Activated T-cell treated with anti-CD3 and anti-CD28 coated beads for 48 hours (primary cell): ENCODE measurements at regions not wholly inside any gene's neighbourhood (a gene's known extent, or its start where the extent isn't known, plus 50 kb on each side); places are given as distances from the start of the nearest gene placed in this dataset.

Experiments used
- DNase-seq: peaks from one replicate; pipeline ENCODE4 v3.0.0-alpha.2; 2020; ENCODE audit warnings: low read depth

- no peak for DNase-seq
Measured at GRCh38 chr4:13054420-13054970, 429.6 kb downstream of the RAB28 start.

- DNase-seq = no peak
Measured at GRCh38 chr4:13047591-13047990, 436.5 kb downstream of the RAB28 start.

GRCh38 chr4:13036841-13037240 lies 447.3 kb downstream of the RAB28 start:
- no peak for DNase-seq

- no peak for DNase-seq
Measured at GRCh38 chr4:13032936-13033335, 451.2 kb downstream of the RAB28 start.

- no peak for DNase-seq
Measured at GRCh38 chr4:13024147-13025105, 459.7 kb downstream of the RAB28 start.

- DNase-seq = no peak
Measured at GRCh38 chr4:13007802-13008470, 476.2 kb downstream of the RAB28 start.

DNA sequence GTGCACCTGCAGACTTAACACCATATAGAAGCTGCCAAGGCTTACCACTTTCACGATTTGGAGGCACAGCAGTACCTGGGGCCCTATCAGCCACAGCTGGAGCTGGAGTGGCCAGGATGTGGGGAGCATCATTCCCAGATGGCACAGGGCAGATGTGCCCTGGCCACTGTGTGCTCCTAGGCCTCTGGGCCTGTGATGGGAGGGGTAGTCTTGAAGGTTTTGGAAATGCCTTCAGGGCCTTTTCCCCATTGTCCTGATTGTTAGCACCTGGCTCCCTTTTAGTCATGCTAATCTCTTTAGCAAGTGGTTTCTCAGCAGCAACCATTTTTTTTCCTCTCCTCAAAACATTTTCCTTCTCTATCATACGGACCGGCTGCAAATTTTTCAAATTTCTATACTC lies 490.2 kb downstream of the RAB28 start:
- DNase-seq = no peak

DNA sequence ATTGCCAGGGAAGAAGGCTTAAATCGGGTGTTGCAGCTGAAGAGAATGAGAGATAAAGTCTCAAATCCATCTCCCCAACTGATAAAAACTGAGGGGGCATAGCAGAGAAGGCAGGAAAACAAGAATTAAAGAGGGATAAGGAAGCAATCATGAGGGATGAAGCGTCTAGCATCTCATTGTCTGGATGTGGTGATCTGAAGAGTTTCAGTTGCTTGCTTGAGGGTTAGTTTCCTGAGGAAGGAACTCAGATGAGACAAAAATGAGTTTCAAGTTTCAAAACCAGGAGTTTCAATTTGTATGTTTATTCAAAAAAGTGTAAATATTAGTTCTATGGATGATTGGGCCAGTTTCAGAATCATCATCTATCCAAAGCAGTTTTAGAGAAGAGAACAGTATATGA lies 496.9 kb downstream of the RAB28 start:
- DNase-seq = no peak

DNA sequence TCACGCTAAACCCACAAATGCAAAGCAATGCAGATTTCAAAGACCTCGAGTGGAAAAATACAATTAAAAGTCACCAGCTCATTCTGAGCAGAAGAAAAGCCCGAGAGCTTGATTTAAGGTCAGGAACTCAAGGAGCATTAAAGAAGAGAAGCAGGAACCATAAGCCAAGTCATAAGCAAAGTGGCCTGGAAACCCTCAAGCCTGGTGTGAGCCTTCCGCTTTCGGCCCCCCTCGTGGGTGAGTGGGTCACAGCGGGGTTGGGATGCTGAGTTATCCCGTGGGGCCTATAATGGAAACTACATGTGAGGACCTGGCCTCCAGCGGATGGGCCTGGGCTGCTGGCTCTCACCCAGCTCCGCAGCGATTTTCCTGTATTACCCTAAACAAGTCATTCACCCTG lies 504.3 kb downstream of the RAB28 start:
- no peak for DNase-seq

DNA sequence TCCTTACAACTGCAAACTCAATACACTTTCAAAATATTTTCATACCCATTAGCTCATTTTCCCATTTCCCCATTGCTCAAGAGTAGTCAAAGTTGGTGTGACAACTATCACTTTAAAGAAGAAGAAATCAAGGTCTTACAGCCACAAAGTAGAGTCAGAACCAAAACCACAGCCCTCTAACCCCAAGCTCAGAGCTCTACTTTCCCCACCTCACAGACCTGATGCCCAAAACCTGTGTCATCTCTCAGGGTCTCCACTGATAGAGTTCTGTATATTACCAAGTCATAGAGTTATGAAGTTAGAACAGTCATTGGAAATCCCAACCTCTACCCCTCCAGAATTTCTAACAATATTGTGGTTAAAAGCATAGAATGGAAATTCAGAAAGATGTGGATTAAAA lies 505.8 kb downstream of the RAB28 start:
- no peak for DNase-seq

GRCh38 chr4:12975511-12975910 lies 508.6 kb downstream of the RAB28 start:
- DNase-seq = no peak

GRCh38 chr4:12973522-12973921 lies 510.6 kb downstream of the RAB28 start:
- DNase-seq = no peak

GRCh38 chr4:12968345-12968744 lies 515.8 kb downstream of the RAB28 start:
- no peak for DNase-seq

GRCh38 chr4:12966726-12967125 lies 517.4 kb downstream of the RAB28 start:
- no peak for DNase-seq

- DNase-seq = no peak
Measured at GRCh38 chr4:12965334-12965733, 518.8 kb downstream of the RAB28 start.

GRCh38 chr4:12963912-12964311 lies 520.2 kb downstream of the RAB28 start:
- DNase-seq = no peak

DNA sequence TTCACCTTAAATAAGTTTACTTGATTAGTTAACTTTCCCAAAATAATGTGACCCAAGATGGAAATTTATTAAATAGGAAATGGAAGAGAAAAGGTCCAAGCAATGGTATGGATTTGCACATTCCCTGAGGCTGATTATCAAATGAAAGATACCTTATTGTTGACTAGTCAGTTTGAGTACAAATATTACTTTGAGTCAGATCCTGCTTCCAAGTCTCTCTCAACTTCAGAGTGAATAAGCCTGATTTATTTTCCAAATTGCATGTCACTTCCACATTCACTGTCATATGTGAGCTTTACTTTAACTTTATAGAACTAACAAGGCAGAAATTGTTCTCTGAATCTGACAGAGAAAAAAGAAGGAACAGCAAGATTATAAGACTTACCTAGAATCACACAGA lies 520.8 kb downstream of the RAB28 start:
- no peak for DNase-seq

- DNase-seq = no peak
Measured at GRCh38 chr4:12961713-12962112, 522.4 kb downstream of the RAB28 start.

GRCh38 chr4:12958436-12958835 lies 525.7 kb downstream of the RAB28 start:
- no peak for DNase-seq

GRCh38 chr4:12957108-12957507 lies 527.0 kb downstream of the RAB28 start:
- DNase-seq = no peak

DNA sequence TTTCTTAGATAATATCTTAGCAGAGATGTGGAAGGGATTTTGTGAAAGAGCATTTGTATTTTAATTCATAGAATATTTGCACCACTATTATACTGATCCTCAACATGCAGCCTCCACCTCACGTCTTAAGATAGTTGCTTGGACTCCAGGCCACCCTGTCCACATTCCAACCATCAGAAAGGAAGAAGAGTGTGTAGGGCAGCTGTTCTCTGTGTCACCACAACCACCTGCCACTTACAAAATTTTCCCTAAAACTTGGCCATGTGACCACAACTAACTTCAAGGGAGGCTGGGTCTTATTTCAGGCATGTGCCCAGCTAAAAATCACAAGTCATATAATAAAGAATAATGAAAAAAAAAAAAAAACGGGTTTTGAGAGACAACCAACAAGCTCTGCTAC lies 528.1 kb downstream of the RAB28 start:
- no peak for DNase-seq

DNA sequence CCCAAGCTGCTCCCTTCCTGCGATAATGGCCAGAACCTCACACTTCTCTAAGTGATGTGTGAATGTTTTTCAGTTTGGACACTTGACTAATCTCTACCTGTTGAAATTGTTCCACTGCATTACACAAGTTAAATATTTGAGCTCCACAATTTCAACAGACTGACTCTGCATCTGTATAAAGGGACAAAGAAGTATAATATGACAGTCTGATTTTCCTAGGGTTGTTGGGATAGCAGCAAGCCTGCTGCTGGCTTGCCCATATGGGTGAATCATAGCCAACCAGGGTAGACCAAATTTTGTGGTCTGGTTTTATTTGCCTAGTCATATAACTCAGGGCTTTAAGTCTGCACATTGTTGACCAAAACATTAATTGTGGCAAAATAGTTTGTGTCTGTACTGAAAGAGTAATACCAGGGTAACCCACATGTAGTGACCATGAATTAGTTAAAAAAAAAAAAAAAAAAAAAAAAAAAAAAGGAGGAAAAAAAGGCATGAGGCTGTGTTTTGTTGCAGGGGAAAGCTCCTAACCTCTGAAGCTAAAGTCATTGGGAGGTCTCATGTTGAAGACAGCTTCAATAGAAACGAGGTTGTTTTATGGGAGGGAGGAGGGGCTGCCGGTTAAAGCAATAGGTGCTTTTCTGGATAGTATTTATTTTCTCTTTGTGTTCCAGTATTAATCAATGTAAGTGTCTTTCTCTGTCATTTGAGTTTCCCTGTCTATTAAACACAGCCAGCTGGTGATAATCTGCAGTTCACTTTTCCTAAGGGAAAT lies 534.2 kb downstream of the RAB28 start:
- no peak for DNase-seq
